ENCODE measurements at regions not wholly inside any gene's neighbourhood (a gene's known extent, or its start where the extent isn't known, plus 50 kb on each side); places are given as distances from the start of the nearest gene placed in this dataset.
"Not testable (repeated sequence)": the region's sequence is repeated elsewhere in the genome, so short reads cannot be mapped to it uniquely, and the experiment has no call there.

- TF ChIP-seq ZFX (IDR thresholded peaks at IDR 0.05) (no peak), CTCF (conservative IDR thresholded peaks at IDR 0.05) (no peak)
- H3K27ac ChIP-seq, result no peak overlapping the region
Observed at GRCh38 chr6:76165471-76166221, 93.2 kb upstream of the IMPG1 start.

- TF ChIP-seq ZFX (IDR thresholded peaks at IDR 0.05), result no peak
- no peak for TF ChIP-seq CTCF (conservative IDR thresholded peaks at IDR 0.05)
- no peak overlapping the region for H3K27ac ChIP-seq
Observed at GRCh38 chr6:76162811-76163210, 90.3 kb upstream of the IMPG1 start.

GRCh38 chr6:76157800-76158199, 85.3 kb upstream of the IMPG1 start:
- not testable (repeated sequence) for H3K27ac ChIP-seq

- TF ChIP-seq ZFX (IDR thresholded peaks at IDR 0.05), result no peak
- TF ChIP-seq CTCF (conservative IDR thresholded peaks at IDR 0.05), result no peak
- no peak overlapping the region for H3K27ac ChIP-seq
Observed at GRCh38 chr6:76135481-76135880, 63.0 kb upstream of the IMPG1 start.

GRCh38 chr6:76134651-76135050, 62.2 kb upstream of the IMPG1 start:
- H3K27ac ChIP-seq, result no peak overlapping the region
- TF ChIP-seq ZFX (IDR thresholded peaks at IDR 0.05), result no peak
- no peak for TF ChIP-seq CTCF (conservative IDR thresholded peaks at IDR 0.05)

- no peak for TF ChIP-seq CTCF (conservative IDR thresholded peaks at IDR 0.05)
- TF ChIP-seq ZFX (IDR thresholded peaks at IDR 0.05), result no peak
- no peak overlapping the region for H3K27ac ChIP-seq
Observed at GRCh38 chr6:76124018-76124417, 51.6 kb upstream of the IMPG1 start.

All from C4-2B (cell line).